ENCODE measurements at regions not wholly inside any gene's neighbourhood (a gene's known extent, or its start where the extent isn't known, plus 50 kb on each side); places are given as distances from the start of the nearest gene placed in this dataset.

GRCh38 chr13:72507416-72508199 is 219.8 kb downstream of the MZT1 start:
- TF ChIP-seq CTCF (CRISPR knock-in tag; IDR thresholded peaks at IDR 0.05) (no peak), BRD4 (CRISPR knock-in tag; IDR thresholded peaks at IDR 0.05) (no peak), YY1 (IDR thresholded peaks at IDR 0.05; ENCODE audit: insufficient read depth, insufficient replicate concordance, low read depth, low read length) (no peak)
